ENCODE measurements at regions not wholly inside any gene's neighbourhood (a gene's known extent, or its start where the extent isn't known, plus 50 kb on each side); places are given as distances from the start of the nearest gene placed in this dataset.

DNA sequence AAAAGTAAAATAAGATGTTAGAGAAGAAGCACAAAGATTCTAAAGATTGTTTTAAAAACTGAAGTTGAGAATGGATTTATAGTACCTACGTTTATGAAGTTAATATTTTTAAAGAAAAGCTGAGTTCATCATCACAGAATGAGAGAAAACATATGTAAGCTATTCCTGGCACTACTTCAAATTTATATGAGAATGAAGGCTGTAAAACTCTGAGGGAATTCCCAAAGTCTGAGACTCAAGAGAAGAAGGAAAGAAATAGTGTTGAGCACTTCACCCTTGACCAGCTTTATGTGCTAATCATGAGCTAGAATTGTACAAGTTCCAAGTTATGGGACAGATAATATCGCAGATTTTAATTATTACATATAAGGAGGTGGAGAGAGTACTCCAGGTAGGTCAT is 323.7 kb upstream of the GNAI1 start:
- no peak for TF ChIP-seq TAF1 (IDR thresholded peaks at IDR 0.05; ENCODE audit: borderline replicate concordance, low read depth, low read length)
- TF ChIP-seq POLR2A (IDR thresholded peaks at IDR 0.05; ENCODE audit: low read depth, low read length), result no peak
- TF ChIP-seq POLR2AphosphoS5 (IDR thresholded peaks at IDR 0.05; ENCODE audit: low read depth, low read length), result no peak

Measured in GM12892 (cell line).